HUDEP-2 (cell line): ENCODE measurements at regions not wholly inside any gene's neighbourhood (a gene's known extent, or its start where the extent isn't known, plus 50 kb on each side); places are given as distances from the start of the nearest gene placed in this dataset.

ENCODE experiments used
- DNase-seq, 76 experiments: peaks; one replicate each; lab custom pipeline; 2025; ENCODE audit not compliant: unreplicated experiment in 76 of 76; lab: John Stamatoyannopoulos, UW

DNA sequence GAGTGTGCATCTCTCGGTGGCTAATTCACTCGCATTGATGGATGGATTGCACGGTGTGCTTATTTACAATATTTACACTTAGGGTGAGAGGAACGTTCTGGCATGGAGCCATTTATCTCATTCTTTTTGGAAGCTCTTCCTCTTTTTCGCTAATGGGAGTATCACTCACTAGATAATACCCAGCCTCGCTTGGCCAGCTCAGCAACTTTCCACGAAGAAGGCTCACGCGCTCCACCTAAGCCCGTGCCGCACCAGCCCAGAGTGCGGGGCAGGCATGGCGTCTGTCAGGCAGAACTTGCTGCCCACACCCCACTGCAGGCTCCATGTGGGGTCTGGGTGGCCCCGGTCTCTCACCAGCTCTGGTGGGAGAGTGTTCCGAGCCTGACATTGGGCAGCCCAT, 484.9 kb downstream of the NPHP4 start:
- DNase-seq, result no peak

DNA sequence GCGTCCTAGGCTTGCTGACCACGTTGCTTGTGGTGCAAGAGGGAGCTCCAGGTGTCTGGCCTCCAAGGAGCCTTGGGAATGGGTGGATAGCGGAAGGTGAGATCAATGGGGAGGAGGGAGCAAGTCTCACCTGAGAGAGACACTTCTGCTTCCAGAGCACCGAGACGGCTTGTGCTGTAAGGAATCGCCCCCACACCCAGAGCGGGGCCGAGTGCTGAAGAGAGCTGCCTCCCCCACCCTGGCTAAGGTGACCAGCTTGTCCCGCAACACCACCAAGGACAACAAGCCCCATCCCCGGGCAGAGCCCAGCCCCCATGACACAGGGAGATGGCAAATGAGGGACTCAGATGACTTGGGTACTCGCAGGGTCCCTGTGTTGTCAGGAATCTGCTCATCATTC, 485.6 kb downstream of the NPHP4 start:
- DNase-seq, result no peak

- no peak for DNase-seq
Observed at GRCh38 chr1:5505944-5506343, 486.3 kb downstream of the NPHP4 start.

GRCh38 chr1:5504364-5504740, 487.9 kb downstream of the NPHP4 start:
- no peak for DNase-seq

DNA sequence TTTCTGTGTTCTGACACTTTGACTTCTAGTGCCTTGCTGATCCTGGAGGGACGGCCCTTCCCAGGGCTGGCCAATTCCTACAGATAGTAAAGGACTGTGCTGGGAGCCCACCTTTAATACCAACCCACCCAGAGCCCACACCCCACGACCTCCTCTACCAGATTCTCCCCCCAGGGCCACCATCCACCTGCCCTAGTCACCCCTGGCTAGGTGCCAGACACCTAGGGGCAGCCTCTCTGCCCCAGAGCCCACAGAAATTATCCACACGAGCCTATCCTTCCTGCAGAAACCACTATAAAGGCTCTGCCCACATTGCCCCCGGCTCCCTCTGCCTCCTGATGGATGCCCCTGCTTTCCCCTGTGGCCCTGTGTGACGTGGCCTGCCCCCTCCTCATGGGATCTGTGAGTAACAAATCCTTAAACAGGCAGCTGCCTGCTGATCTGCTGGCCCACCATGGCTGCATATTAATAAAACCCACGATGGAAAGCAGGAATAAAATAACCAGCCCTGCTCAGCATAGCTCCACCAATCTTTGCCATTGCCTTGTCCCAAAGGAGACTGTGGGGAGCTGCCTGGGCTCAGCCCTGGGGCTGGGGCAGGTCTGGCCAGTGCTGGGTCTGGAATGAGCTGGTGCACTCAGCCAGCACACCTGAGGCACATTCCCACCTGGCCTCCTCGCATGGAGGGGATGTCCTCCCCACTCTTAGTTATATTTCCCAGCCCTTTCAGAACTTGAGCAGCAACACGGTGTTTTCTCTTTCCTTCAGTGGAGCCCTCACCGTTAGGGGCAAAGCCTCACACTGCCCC, 488.5 kb downstream of the NPHP4 start:
- DNase-seq, result no peak

- no peak for DNase-seq
Observed at GRCh38 chr1:5502311-5503194, 489.7 kb downstream of the NPHP4 start.

DNA sequence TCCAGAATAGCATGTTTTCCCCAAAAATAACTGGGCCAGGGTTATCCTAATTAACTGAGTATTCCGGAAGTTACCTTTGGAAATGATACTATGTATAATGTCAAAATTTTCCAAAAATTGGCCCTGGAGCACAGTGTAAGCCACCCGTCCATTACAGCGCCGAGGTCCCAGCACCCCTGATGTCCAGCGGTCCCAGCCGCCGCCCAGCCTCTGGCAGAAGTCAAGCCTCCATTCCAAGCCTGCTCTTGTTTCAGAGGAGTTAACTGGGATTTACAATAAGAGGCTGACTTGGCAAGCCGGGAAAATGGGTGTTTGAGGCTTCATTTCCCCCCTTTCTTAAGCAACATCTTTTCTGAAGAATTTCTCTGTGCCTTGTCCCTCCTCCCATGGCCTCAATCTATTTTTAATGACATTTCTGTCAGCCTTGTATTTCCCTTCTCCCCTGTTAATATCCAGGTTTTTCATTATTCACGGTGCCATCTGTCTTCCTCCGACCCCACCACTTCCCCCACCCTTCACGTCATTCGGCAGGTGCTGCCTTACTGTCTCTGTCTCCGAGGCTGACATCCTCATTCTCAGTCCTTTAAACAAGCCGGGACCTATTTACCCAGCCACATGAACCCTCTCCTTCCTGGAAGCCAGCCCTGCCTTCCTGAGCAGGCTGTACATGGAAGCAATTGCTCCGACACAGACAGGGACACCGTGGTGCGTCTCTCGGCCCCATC, 490.9 kb downstream of the NPHP4 start:
- DNase-seq, result no peak

GRCh38 chr1:5500541-5500940, 491.7 kb downstream of the NPHP4 start:
- DNase-seq, result no peak

GRCh38 chr1:5497503-5497902, 494.7 kb downstream of the NPHP4 start:
- DNase-seq, result no peak

DNA sequence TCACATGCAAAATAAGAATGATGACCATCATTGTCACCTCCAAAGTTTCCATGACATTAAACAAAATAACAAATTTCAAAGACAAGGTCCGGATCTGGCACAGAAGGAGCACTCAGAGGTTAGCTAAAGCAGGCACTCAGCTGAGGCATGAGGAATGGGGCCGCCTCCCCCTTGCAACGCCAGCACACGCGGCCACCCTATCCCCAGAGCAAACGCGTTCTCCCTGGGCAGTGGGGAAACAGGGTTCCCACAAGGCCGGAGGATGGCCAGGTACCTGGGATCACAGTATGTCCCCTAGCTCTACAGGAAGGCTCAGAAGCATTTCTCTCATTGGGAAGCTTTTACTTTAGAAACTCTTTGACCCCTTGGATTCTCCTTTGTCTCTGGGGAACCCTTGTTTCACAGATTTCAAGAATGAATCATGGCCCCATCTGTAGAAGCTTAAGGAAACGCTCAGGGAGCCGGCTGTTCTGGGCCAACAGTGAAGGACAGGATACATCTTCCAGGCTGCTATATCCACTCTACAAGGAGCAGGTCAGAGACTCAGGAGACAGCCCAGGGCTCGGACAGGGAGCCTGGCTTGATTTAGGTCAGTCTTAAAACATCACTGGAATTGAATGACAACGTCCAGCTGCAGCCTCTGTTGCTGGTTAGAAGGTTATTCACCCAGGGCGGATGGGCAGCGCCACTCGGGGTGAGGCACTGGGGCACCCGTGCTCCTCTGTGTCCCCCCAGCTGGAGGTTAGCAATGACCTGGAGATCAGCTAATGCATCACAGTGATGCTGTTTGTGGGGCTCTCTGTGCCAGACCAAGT, 496.4 kb downstream of the NPHP4 start:
- DNase-seq, result no peak

GRCh38 chr1:5494518-5494917, 497.7 kb downstream of the NPHP4 start:
- DNase-seq, result no peak

DNA sequence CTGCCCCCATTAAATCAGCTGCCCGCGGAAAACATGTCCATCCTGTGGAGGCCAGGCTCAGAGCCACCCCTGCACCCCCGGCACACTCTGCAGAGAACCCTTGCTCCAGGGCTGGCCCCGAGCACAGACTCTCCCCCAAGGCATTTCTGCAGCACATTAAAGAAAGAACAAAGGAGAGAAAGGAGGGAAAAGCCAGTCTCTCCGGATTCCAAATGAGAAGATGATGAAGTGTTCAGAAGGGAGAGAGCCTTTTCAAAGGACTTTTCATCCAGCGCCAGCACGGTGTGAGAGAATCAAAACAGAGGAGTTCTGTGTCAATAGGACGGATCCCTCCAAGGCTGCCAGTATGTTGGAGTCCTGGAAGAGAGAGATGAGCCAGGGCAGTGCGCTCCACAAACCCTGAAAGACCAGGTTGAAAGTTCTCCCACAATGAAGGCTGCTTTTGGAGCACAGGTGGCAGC, 498.3 kb downstream of the NPHP4 start:
- no peak for DNase-seq

GRCh38 chr1:5493275-5493674, 498.9 kb downstream of the NPHP4 start:
- no peak for DNase-seq

- DNase-seq, result no peak
Observed at GRCh38 chr1:5492846-5493245, 499.4 kb downstream of the NPHP4 start.

GRCh38 chr1:5491207-5491904, 500.9 kb downstream of the NPHP4 start:
- DNase-seq, result no peak

GRCh38 chr1:5490635-5491034, 501.6 kb downstream of the NPHP4 start:
- no peak for DNase-seq

DNA sequence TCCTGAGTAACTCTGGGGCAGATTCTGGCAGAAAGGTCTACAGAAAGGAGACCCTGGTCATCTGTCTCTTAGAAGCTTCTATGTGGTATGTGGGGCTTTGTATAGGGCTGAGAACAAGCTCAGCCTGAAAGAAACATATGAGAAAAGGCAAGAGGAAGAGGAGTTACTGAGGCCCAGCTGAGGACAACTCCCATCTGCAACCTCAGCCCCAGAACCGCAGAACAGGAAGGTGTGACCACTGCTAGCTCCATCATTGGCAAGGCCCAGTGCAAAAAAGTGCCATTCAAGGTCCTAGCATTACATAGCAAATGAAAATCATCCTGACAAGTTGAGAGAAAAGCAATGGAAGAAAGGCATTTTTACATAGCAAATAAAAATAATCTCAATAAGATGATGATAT, 503.8 kb downstream of the NPHP4 start:
- DNase-seq, result no peak

DNA sequence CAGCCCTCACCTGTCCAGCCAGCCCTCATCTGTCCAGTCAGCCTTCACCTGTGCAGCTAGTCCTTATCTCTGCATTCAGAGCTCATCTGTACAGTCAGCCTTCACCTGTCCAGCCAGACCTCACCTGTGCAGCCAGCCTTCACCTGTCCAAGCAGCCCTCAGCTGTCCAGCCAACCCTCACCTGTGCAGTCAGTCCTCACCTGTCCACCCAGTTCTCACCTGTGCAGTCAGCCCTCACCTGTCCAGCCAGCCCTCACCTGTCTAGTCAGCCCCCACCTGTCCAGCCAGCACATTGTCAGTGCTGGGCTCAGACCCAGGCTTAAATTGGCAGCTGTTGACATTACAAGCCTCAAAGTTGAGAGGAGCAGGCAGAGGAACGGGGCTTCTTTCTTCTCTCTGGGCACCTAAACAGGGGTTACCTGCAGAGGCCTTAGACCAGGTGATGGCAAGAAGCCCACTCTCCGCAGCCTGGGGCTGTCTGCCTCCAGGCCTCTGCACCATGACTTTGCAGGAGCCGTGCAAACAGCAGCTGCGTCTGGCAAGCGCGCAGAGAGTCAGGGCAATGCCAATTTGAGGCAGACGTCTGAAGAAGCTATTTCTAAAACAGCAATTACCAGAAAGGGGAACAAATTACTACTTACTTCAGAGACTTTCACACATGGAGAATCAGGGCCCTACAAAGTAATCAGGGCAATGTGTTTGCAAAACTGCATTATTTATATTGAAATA, 506.1 kb downstream of the NPHP4 start:
- no peak for DNase-seq

- DNase-seq, result no peak
Observed at GRCh38 chr1:5485436-5485835, 506.8 kb downstream of the NPHP4 start.
